K562 (cell line): ENCODE measurements at regions not wholly inside any gene's neighbourhood (a gene's known extent, or its start where the extent isn't known, plus 50 kb on each side); places are given as distances from the start of the nearest gene placed in this dataset.

ENCODE experiments used
- BRD4 ChIP-seq: fragments of 200-600 bp; sonication (generic); IDR thresholded peaks from 2 replicates; pipeline ENCODE4 v1.6.1; 2017; ENCODE audit warnings: inconsistent platforms
- CTCF ChIP-seq, 3 experiments: IDR thresholded peaks in 2 of 3; conservative IDR thresholded peaks in 1 of 3; 2 replicates each; pipeline ENCODE4 v1.5.1; 2011 to 2012; ENCODE audit warnings: low read length in 3 of 3, mild to moderate bottlenecking in 3 of 3, control low read depth in 2 of 3, improper control_type of control experiment in 1 of 3, inconsistent platforms in 1 of 3, low read depth in 1 of 3, mixed read lengths in 1 of 3, moderate library complexity in 1 of 3; ENCODE audit not compliant: insufficient read depth in 2 of 3
- EP300 ChIP-seq: IDR thresholded peaks from 2 replicates; pipeline ENCODE4 v1.6.1; 2012; ENCODE audit warnings: low read length, improper control_type of control experiment
- FOXJ3 ChIP-seq: sonication (generic); formaldehyde crosslinking; IDR thresholded peaks from 2 replicates; pipeline ENCODE4 v1.4.0; 2020; ENCODE audit warnings: mild to moderate bottlenecking, missing genetic modification reagents
- KDM4B ChIP-seq, 2 experiments: fragments of 450-650 bp in 1 of 2; sonication (generic) in 1 of 2; IDR thresholded peaks; 2 replicates each; pipeline ENCODE4 v1.6.1; 2016 to 2017; ENCODE audit warnings: borderline replicate concordance in 2 of 2, antibody characterized with exemption in 1 of 2, low read depth in 1 of 2, mild to moderate bottlenecking in 1 of 2
- KLF16 ChIP-seq: IDR thresholded peaks from 2 replicates; pipeline ENCODE4 v1.6.1; 2016; ENCODE audit warnings: antibody characterized with exemption
- LARP7 ChIP-seq: fragments of 450-650 bp; IDR thresholded peaks from 2 replicates; pipeline ENCODE4 v1.6.1; 2016
- REST ChIP-seq, 2 experiments: fragments of 450-650 bp; formaldehyde crosslinking in 1 of 2; IDR thresholded peaks; 2 replicates each; pipeline versions ENCODE4 v1.4.0 to v1.6.1; 2014 to 2020; ENCODE audit warnings: mild to moderate bottlenecking in 2 of 2, borderline replicate concordance in 1 of 2, low read depth in 1 of 2
- SMAD4 ChIP-seq: fragments of 250-450 bp; sonication (Bioruptor Pico); conservative IDR thresholded peaks from 2 replicates; pipeline ENCODE4 v1.8.0; 2021; ENCODE audit warnings: inconsistent platforms, mild to moderate bottlenecking, moderate library complexity
- SNAPC5 ChIP-seq: fragments of 250-450 bp; sonication (Bioruptor Pico); IDR thresholded peaks from 2 replicates; pipeline ENCODE4 v1.8.0; 2021; ENCODE audit warnings: moderate library complexity, mild to moderate bottlenecking, inconsistent platforms
- SP1 ChIP-seq: sonication (generic); formaldehyde crosslinking; IDR thresholded peaks from 2 replicates; pipeline ENCODE4 v1.8.1; 2022; ENCODE audit warnings: mild to moderate bottlenecking, missing genetic modification reagents
- TARDBP ChIP-seq: fragments of 450-650 bp; IDR thresholded peaks from 2 replicates; pipeline ENCODE4 v1.6.1; 2016
- ZNF407 ChIP-seq: fragments of 450-650 bp; IDR thresholded peaks from 2 replicates; pipeline ENCODE4 v1.6.1; 2016; ENCODE audit warnings: low read depth
- ZNF644 ChIP-seq: fragments of 200-800 bp; sonication (Bioruptor generic); IDR thresholded peaks from 2 replicates; pipeline ENCODE4 v1.6.1; 2016; ENCODE audit warnings: low read depth, missing genetic modification characterization, missing compliant biosample characterization

- no peak for TF ChIP-seq KDM4B (IDR thresholded peaks at IDR 0.05; ENCODE audit: borderline replicate concordance in 2 of 2, low read depth in 1 of 2)
- no peak for TF ChIP-seq FOXJ3 (CRISPR knock-in tag)
- no peak for TF ChIP-seq BRD4
- no peak for TF ChIP-seq CTCF (IDR thresholded peaks at IDR 0.05 in 2 of 3, conservative IDR thresholded peaks at IDR 0.05 in 1 of 3; ENCODE audit: insufficient read depth in 2 of 3, low read depth in 1 of 3, low read length in 3 of 3)
- TF ChIP-seq SMAD4 (CRISPR knock-in tag): no peak
- no peak for TF ChIP-seq ZNF407
- TF ChIP-seq SP1 (CRISPR knock-in tag): no peak
- no peak for TF ChIP-seq REST (IDR thresholded peaks at IDR 0.05; ENCODE audit: borderline replicate concordance)
- no peak for TF ChIP-seq REST (CRISPR knock-in tag; IDR thresholded peaks at IDR 0.05; ENCODE audit: low read depth)
- no peak for TF ChIP-seq TARDBP
- no peak for TF ChIP-seq EP300
- no peak for TF ChIP-seq SNAPC5 (CRISPR knock-in tag)
- no peak for TF ChIP-seq ZNF644
- no peak for TF ChIP-seq KLF16
- no peak for TF ChIP-seq LARP7
Measured at GRCh38 chr11:80280737-80281136, 839.9 kb upstream of the TENM4 start.
